Astrocyte (in vitro differentiated cells and primary cell): ENCODE measurements at regions not wholly inside any gene's neighbourhood (a gene's known extent, or its start where the extent isn't known, plus 50 kb on each side); places are given as distances from the start of the nearest gene placed in this dataset.

Source experiments
- EZH2 ChIP-seq: IDR thresholded peaks from 2 replicates; pipeline ENCODE4 v1.6.1; 2012; ENCODE audit warnings: mild to moderate bottlenecking, low read length, inconsistent platforms; ENCODE audit not compliant: insufficient read depth
- TF ChIP-seq, protein P1 (sequence below): IDR thresholded peaks from 2 replicates; pipeline ENCODE4 v1.5.1; 2011; ENCODE audit warnings: low read depth, mild to moderate bottlenecking, inconsistent platforms, low read length, moderate library complexity; ENCODE audit not compliant: insufficient read depth

DNA sequence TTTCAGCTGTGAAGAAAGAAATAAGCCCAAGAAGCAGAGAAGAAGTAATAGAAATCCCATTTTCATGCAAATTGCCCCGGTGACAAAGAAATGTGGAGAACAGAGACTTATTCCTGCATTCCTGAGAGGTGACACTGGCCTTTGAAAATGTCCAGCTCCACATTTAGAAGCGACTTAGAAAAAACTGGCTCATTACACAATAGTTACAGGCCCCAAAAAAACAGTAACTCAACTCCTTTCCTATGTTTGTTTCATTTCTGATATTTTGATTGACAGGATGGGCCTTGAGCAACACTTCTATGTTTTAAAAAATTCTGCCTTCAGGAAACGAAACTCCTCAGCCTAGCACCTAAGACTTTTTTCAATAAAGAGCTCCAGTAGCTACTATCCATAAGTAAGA is 726.9 kb upstream of the TENM4 start:
- TF ChIP-seq, protein P1, sequence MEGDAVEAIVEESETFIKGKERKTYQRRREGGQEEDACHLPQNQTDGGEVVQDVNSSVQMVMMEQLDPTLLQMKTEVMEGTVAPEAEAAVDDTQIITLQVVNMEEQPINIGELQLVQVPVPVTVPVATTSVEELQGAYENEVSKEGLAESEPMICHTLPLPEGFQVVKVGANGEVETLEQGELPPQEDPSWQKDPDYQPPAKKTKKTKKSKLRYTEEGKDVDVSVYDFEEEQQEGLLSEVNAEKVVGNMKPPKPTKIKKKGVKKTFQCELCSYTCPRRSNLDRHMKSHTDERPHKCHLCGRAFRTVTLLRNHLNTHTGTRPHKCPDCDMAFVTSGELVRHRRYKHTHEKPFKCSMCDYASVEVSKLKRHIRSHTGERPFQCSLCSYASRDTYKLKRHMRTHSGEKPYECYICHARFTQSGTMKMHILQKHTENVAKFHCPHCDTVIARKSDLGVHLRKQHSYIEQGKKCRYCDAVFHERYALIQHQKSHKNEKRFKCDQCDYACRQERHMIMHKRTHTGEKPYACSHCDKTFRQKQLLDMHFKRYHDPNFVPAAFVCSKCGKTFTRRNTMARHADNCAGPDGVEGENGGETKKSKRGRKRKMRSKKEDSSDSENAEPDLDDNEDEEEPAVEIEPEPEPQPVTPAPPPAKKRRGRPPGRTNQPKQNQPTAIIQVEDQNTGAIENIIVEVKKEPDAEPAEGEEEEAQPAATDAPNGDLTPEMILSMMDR: no peak
- no peak for TF ChIP-seq EZH2
